OCI-LY3 (cell line): ENCODE measurements at regions not wholly inside any gene's neighbourhood (a gene's known extent, or its start where the extent isn't known, plus 50 kb on each side); places are given as distances from the start of the nearest gene placed in this dataset.

Experiments
- EZH2phosphoT487 ChIP-seq: fragments of 200-600 bp; shearing (Covaris generic); IDR thresholded peaks from 2 replicates; pipeline ENCODE4 v1.6.1; 2018; ENCODE audit warnings: antibody characterized with exemption, mixed run types, low read depth
- TF ChIP-seq, protein P1 (sequence below): fragments of 200-600, 300-600 bp; sonication (generic); IDR thresholded peaks from 2 replicates; pipeline ENCODE4 v1.5.1; 2014; ENCODE audit warnings: antibody characterized with exemption, low read length, low read depth

DNA sequence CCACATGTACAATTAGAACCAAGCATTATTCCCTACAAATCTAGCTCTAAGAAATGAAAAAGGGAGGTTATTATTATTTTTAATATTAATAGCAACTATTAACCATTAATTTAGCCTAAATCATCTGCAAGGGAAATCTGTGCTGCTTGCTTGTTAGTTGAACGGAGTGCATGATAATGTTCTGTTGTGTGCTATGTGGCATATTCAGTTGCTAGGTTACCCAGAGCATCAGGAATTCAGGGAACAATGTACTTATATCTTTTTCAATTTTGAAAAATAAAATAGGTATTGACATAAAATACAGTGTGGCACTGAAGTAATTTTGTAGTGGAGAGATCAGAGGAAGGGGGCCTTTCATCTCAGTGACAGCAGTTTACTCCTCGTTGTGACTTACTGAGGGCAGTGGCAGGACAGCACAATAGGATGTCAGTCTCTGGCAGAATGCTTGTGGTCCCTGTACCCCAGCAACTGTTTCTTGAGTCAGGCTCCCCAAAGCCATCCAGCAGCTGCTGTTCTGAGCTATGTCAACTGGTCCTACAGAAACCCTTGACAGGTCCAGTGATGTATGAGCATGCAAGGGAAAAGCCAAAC lies 173.6 kb downstream of the TMEM161B start:
- TF ChIP-seq, protein P1, sequence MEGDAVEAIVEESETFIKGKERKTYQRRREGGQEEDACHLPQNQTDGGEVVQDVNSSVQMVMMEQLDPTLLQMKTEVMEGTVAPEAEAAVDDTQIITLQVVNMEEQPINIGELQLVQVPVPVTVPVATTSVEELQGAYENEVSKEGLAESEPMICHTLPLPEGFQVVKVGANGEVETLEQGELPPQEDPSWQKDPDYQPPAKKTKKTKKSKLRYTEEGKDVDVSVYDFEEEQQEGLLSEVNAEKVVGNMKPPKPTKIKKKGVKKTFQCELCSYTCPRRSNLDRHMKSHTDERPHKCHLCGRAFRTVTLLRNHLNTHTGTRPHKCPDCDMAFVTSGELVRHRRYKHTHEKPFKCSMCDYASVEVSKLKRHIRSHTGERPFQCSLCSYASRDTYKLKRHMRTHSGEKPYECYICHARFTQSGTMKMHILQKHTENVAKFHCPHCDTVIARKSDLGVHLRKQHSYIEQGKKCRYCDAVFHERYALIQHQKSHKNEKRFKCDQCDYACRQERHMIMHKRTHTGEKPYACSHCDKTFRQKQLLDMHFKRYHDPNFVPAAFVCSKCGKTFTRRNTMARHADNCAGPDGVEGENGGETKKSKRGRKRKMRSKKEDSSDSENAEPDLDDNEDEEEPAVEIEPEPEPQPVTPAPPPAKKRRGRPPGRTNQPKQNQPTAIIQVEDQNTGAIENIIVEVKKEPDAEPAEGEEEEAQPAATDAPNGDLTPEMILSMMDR: no peak
- TF ChIP-seq EZH2phosphoT487: no peak
